ENCODE measurements at regions not wholly inside any gene's neighbourhood (a gene's known extent, or its start where the extent isn't known, plus 50 kb on each side); places are given as distances from the start of the nearest gene placed in this dataset.

- TF ChIP-seq CTCF (conservative IDR thresholded peaks at IDR 0.05; ENCODE audit: low read depth, low read length) (no peak), EZH2 (IDR thresholded peaks at IDR 0.05; ENCODE audit: borderline replicate concordance, low read depth, low read length, poor library complexity, severe bottlenecking) (no peak)
Measured at GRCh38 chr15:58306591-58307312, 125.0 kb upstream of the LIPC start.
